SK-N-SH treated with all-trans-retinoic acid at 6 μM for 48 hours (cell line): ENCODE measurements at regions not wholly inside any gene's neighbourhood (a gene's known extent, or its start where the extent isn't known, plus 50 kb on each side); places are given as distances from the start of the nearest gene placed in this dataset.

Experiments
- ATAC-seq: fragments of 200-7000 bp; cut with Tn5 transposase; 3 replicates; pipeline ENCODE4 v1.9.1; 2020; ENCODE audit warnings: mild to moderate bottlenecking, moderate library complexity
- ARNTL ChIP-seq: fragments of 450-650 bp; formaldehyde crosslinking; IDR thresholded peaks from 2 replicates; pipeline ENCODE4 v1.5.0; 2020; ENCODE audit warnings: low read depth, mild to moderate bottlenecking, moderate library complexity, borderline replicate concordance
- BACH2 ChIP-seq: fragments of 250-450 bp; sonication (Bioruptor Pico); IDR thresholded peaks from 2 replicates; pipeline ENCODE4 v1.9.0; 2021; ENCODE audit warnings: mild to moderate bottlenecking, borderline replicate concordance
- CREB5 ChIP-seq: fragments of 250-450 bp; sonication (Bioruptor Pico); IDR thresholded peaks from 2 replicates; pipeline ENCODE4 v1.5.1; 2020; ENCODE audit warnings: low read depth, mild to moderate bottlenecking, moderate library complexity
- CSDC2 ChIP-seq: fragments of 250-450 bp; sonication (Bioruptor Pico); IDR thresholded peaks from 2 replicates; pipeline ENCODE4 v1.5.0; 2020; ENCODE audit warnings: mild to moderate bottlenecking, moderate library complexity
- CSRNP3 ChIP-seq: fragments of 250-450 bp; sonication (Bioruptor Pico); IDR thresholded peaks from 2 replicates; pipeline ENCODE4 v1.5.1; 2021; ENCODE audit warnings: mild to moderate bottlenecking, moderate library complexity
- ESRRG ChIP-seq: fragments of 250-450 bp; sonication (Bioruptor Pico); IDR thresholded peaks from 2 replicates; pipeline ENCODE4 v1.6.1; 2021; ENCODE audit warnings: mild to moderate bottlenecking
- GLIS3 ChIP-seq: fragments of 250-450 bp; sonication (Bioruptor Pico); IDR thresholded peaks from 2 replicates; pipeline ENCODE4 v1.5.0; 2020; ENCODE audit warnings: mild to moderate bottlenecking, moderate library complexity
- ISL1 ChIP-seq: fragments of 250-450 bp; sonication (Bioruptor Pico); IDR thresholded peaks from 2 replicates; pipeline ENCODE4 v2.1.2; 2022; ENCODE audit warnings: mild to moderate bottlenecking, moderate library complexity
- OSR1 ChIP-seq: fragments of 250-450 bp; sonication (Bioruptor Pico); IDR thresholded peaks from 2 replicates; pipeline ENCODE4 v1.8.0; 2022; ENCODE audit warnings: moderate library complexity, mild to moderate bottlenecking, inconsistent platforms
- PATZ1 ChIP-seq: fragments of 250-450 bp; sonication (Bioruptor Pico); IDR thresholded peaks from 2 replicates; pipeline ENCODE4 v1.8.0; 2020; ENCODE audit warnings: mild to moderate bottlenecking, moderate library complexity, borderline replicate concordance
- POU6F1 ChIP-seq: fragments of 250-450 bp; sonication (Bioruptor Pico); IDR thresholded peaks from 2 replicates; pipeline ENCODE4 v1.8.0; 2021; ENCODE audit warnings: low read depth, mild to moderate bottlenecking, moderate library complexity, borderline replicate concordance
- PPARA ChIP-seq: fragments of 250-450 bp; sonication (Bioruptor Pico); IDR thresholded peaks from 2 replicates; pipeline ENCODE4 v1.5.0; 2020; ENCODE audit warnings: mild to moderate bottlenecking, borderline replicate concordance
- RARB ChIP-seq: fragments of 250-450 bp; sonication (Bioruptor Pico); IDR thresholded peaks from 2 replicates; pipeline ENCODE4 v1.8.0; 2021; ENCODE audit warnings: mild to moderate bottlenecking, moderate library complexity
- SNAI2 ChIP-seq: fragments of 250-450 bp; sonication (Bioruptor Pico); IDR thresholded peaks from 2 replicates; pipeline ENCODE4 v1.5.0; 2020; ENCODE audit warnings: mild to moderate bottlenecking, moderate library complexity
- TCF4 ChIP-seq: fragments of 250-450 bp; sonication (Bioruptor Pico); IDR thresholded peaks from 2 replicates; pipeline ENCODE4 v1.8.0; 2021; ENCODE audit warnings: mild to moderate bottlenecking, moderate library complexity, borderline replicate concordance
- TOX ChIP-seq: fragments of 250-450 bp; sonication (Bioruptor Pico); IDR thresholded peaks from 2 replicates; pipeline ENCODE4 v1.8.0; 2021; ENCODE audit warnings: mild to moderate bottlenecking, moderate library complexity, borderline replicate concordance
- TSHZ2 ChIP-seq: fragments of 250-450 bp; sonication (Bioruptor Pico); IDR thresholded peaks from 2 replicates; pipeline ENCODE4 v1.5.0; 2020; ENCODE audit warnings: mild to moderate bottlenecking, moderate library complexity
- ZC3H10 ChIP-seq: fragments of 250-450 bp; sonication (Bioruptor Pico); IDR thresholded peaks from 2 replicates; pipeline ENCODE4 v1.5.1; 2021; ENCODE audit warnings: mild to moderate bottlenecking, moderate library complexity
- ZFP3 ChIP-seq: fragments of 250-450 bp; sonication (Bioruptor Pico); IDR thresholded peaks from 2 replicates; pipeline ENCODE4 v1.5.0; 2020; ENCODE audit warnings: mild to moderate bottlenecking, moderate library complexity
- ZFP30 ChIP-seq: fragments of 450-650 bp; formaldehyde crosslinking; IDR thresholded peaks from 2 replicates; pipeline ENCODE4 v1.5.0; 2022; ENCODE audit warnings: mild to moderate bottlenecking, moderate library complexity
- ZNF565 ChIP-seq: fragments of 450-650 bp; formaldehyde crosslinking; conservative IDR thresholded peaks from 2 replicates; pipeline ENCODE4 v1.5.0; 2020; ENCODE audit warnings: low read depth, mild to moderate bottlenecking, moderate library complexity
- ZNF70 ChIP-seq: fragments of 450-650 bp; formaldehyde crosslinking; IDR thresholded peaks from 2 replicates; pipeline ENCODE4 v1.5.0; 2020; ENCODE audit warnings: mild to moderate bottlenecking, moderate library complexity

- ATAC-seq, result no peak
- TF ChIP-seq ZNF565 (CRISPR knock-in tag), result no peak
- TF ChIP-seq TOX, result no peak
- no peak for TF ChIP-seq CREB5 (CRISPR knock-in tag)
- no peak for TF ChIP-seq ZC3H10 (CRISPR knock-in tag)
- no peak for TF ChIP-seq POU6F1 (CRISPR knock-in tag)
- no peak for TF ChIP-seq ISL1
- no peak for TF ChIP-seq CSDC2 (CRISPR knock-in tag)
- no peak for TF ChIP-seq RARB (CRISPR knock-in tag)
- no peak for TF ChIP-seq CSRNP3 (CRISPR knock-in tag)
- no peak for TF ChIP-seq SNAI2 (CRISPR knock-in tag)
- TF ChIP-seq OSR1, result no peak
- no peak for TF ChIP-seq ZFP3 (CRISPR knock-in tag)
- TF ChIP-seq TSHZ2 (CRISPR knock-in tag), result no peak
- TF ChIP-seq TCF4 (CRISPR knock-in tag), result no peak
- TF ChIP-seq PPARA, result no peak
- no peak for TF ChIP-seq ZFP30 (CRISPR knock-in tag)
- TF ChIP-seq GLIS3 (CRISPR knock-in tag), result no peak
- no peak for TF ChIP-seq ZNF70 (CRISPR knock-in tag)
- TF ChIP-seq BACH2 (CRISPR knock-in tag), result no peak
- TF ChIP-seq ESRRG (CRISPR knock-in tag), result no peak
These were observed 90.2 kb upstream of the SSTR4 start for GRCh38 chr20:22944936-22945335.

GRCh38 chr20:22946596-22946995 is 88.5 kb upstream of the SSTR4 start:
- TF ChIP-seq BACH2 (CRISPR knock-in tag), result no peak
- TF ChIP-seq OSR1, result no peak
- TF ChIP-seq GLIS3 (CRISPR knock-in tag), result no peak
- TF ChIP-seq ZNF70 (CRISPR knock-in tag), result no peak
- no peak for TF ChIP-seq ZFP30 (CRISPR knock-in tag)
- no peak for TF ChIP-seq ARNTL (CRISPR knock-in tag)
- no peak for TF ChIP-seq ZFP3 (CRISPR knock-in tag)
- TF ChIP-seq TCF4 (CRISPR knock-in tag), result no peak
- no peak for TF ChIP-seq RARB (CRISPR knock-in tag)
- TF ChIP-seq, all 23 proteins: peak for 0
- no peak for ATAC-seq

GRCh38 chr20:22949331-22950109 is 85.6 kb upstream of the SSTR4 start:
- no peak for ATAC-seq
- TF ChIP-seq ARNTL (CRISPR knock-in tag) (no peak), ZC3H10 (CRISPR knock-in tag) (no peak), POU6F1 (CRISPR knock-in tag) (no peak), TSHZ2 (CRISPR knock-in tag) (no peak), GLIS3 (CRISPR knock-in tag) (no peak), PPARA (no peak), ZFP3 (CRISPR knock-in tag) (no peak), ISL1 (no peak), SNAI2 (CRISPR knock-in tag) (no peak), PATZ1 (CRISPR knock-in tag) (no peak), TOX (no peak), ESRRG (CRISPR knock-in tag) (no peak)
- TF ChIP-seq, all 23 proteins: peak for 0
